HG03108 (cell line): ENCODE measurements at regions not wholly inside any gene's neighbourhood (a gene's known extent, or its start where the extent isn't known, plus 50 kb on each side); places are given as distances from the start of the nearest gene placed in this dataset.
"Not testable (repeated sequence)": the region's sequence is repeated elsewhere in the genome, so short reads cannot be mapped to it uniquely, and the experiment has no call there.

Experiments used
- ATAC-seq: cut with Tn5 transposase; IDR thresholded peaks from one replicate; pipeline ENCODE4 v1.9.1; 2021; ENCODE audit warnings: moderate library complexity; ENCODE audit not compliant: unreplicated experiment

- not testable (repeated sequence) for ATAC-seq
These were observed 178.7 kb downstream of the NPIPA8 start for GRCh38 chr16:18157854-18158253.

GRCh38 chr16:18152832-18153231 lies 183.7 kb downstream of the NPIPA8 start:
- not testable (repeated sequence) for ATAC-seq

- not testable (repeated sequence) for ATAC-seq
These were observed 188.4 kb downstream of the NPIPA8 start for GRCh38 chr16:18148132-18148531.

GRCh38 chr16:18146601-18147142 lies 189.9 kb downstream of the NPIPA8 start:
- not testable (repeated sequence) for ATAC-seq

GRCh38 chr16:18142066-18142465 lies 194.5 kb downstream of the NPIPA8 start:
- not testable (repeated sequence) for ATAC-seq

GRCh38 chr16:18136288-18136687 lies 200.2 kb downstream of the NPIPA8 start:
- not testable (repeated sequence) for ATAC-seq

- ATAC-seq = not testable (repeated sequence)
These were observed 201.5 kb downstream of the NPIPA8 start for GRCh38 chr16:18135024-18135423.

- ATAC-seq = not testable (repeated sequence)
These were observed 204.9 kb downstream of the NPIPA8 start for GRCh38 chr16:18131587-18131986.

GRCh38 chr16:18130478-18131120 lies 205.9 kb downstream of the NPIPA8 start:
- ATAC-seq = not testable (repeated sequence)

- not testable (repeated sequence) for ATAC-seq
These were observed 209.5 kb downstream of the NPIPA8 start for GRCh38 chr16:18127033-18127432.

GRCh38 chr16:18119092-18119491 lies 217.4 kb downstream of the NPIPA8 start:
- ATAC-seq = not testable (repeated sequence)

GRCh38 chr16:18118684-18119083 lies 217.9 kb downstream of the NPIPA8 start:
- not testable (repeated sequence) for ATAC-seq

GRCh38 chr16:18118071-18118470 lies 218.5 kb downstream of the NPIPA8 start:
- not testable (repeated sequence) for ATAC-seq

GRCh38 chr16:18104412-18104811 lies 232.1 kb downstream of the NPIPA8 start:
- not testable (repeated sequence) for ATAC-seq

- not testable (repeated sequence) for ATAC-seq
These were observed 235.5 kb downstream of the NPIPA8 start for GRCh38 chr16:18101077-18101476.

- not testable (repeated sequence) for ATAC-seq
These were observed 243.9 kb downstream of the NPIPA8 start for GRCh38 chr16:18092605-18093004.

- not testable (repeated sequence) for ATAC-seq
These were observed 255.7 kb downstream of the NPIPA8 start for GRCh38 chr16:18080658-18081363.

- not testable (repeated sequence) for ATAC-seq
These were observed 258.6 kb downstream of the NPIPA8 start for GRCh38 chr16:18077910-18078309.

- no peak for ATAC-seq
These were observed 264.4 kb downstream of the NPIPA8 start for GRCh38 chr16:18072161-18072560.

- ATAC-seq = no peak
These were observed 266.9 kb downstream of the NPIPA8 start for GRCh38 chr16:18069683-18070082.

GRCh38 chr16:18068477-18068876 lies 268.1 kb downstream of the NPIPA8 start:
- no peak for ATAC-seq

- no peak for ATAC-seq
These were observed 273.8 kb downstream of the NPIPA8 start for GRCh38 chr16:18062713-18063112.
